ENCODE measurements at regions not wholly inside any gene's neighbourhood (a gene's known extent, or its start where the extent isn't known, plus 50 kb on each side); places are given as distances from the start of the nearest gene placed in this dataset.
A peak's percentile ranks its signal among the peaks of the same experiment; 100 is the strongest.

DNA sequence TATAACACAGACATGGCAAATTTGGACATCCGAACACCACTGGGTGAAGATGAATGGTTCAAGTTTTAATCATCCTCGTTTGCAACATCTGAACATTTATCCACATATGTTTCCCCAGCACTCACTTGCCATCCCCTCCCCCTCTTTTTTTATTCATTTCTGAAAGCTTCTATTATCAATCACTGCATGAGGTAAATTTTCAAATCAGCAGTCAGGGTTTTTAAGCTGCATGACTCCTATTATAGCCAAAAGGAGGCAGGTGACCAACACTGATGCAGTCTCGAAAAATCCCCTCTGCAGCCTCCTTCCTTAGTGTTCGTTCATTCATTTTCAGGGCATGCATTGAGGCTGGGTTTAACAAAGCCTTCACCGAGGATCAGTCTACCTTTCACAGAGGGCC is 530.8 kb upstream of the JARID2 start:
- peak in 1 of 10 donors; percentile 17 for DNase-seq
- intact Hi-C loops (cut with DNase I): no loop called here

DNA sequence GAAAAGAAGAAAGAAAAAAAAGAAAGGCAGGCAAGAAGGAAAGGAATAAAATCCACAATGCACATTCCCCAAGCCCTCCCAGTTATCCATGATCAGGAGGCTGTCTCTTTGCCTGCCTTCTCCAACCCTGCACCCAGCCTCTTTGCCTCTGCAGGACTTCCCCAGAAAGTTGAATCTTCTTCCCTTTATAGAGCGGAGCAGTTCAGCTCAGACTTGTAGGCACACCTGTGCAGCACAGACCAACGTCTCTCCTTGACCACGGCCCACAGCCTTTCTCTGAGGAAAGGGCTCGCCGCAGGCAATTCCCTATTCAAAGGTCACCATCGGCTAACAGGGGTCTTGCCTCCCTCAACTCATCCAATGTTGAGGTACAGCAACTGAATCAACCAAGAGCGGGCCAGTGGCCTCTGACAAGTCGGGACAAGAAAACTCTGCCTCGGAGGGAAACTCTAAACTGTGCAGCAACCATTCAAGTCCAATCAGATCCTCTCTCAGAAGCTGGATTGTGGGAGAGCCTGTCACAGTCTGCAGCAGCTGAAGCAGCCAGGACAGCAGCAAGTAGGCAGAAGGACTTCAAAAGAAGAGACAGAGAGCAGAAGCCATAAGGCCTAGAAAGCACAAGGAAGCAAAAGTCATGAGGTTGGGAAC is 529.2 kb upstream of the JARID2 start:
- DNase-seq: peak in 2 of 10 donors; percentile 31 to 39
- intact Hi-C loops (cut with DNase I): no loop called here

DNA sequence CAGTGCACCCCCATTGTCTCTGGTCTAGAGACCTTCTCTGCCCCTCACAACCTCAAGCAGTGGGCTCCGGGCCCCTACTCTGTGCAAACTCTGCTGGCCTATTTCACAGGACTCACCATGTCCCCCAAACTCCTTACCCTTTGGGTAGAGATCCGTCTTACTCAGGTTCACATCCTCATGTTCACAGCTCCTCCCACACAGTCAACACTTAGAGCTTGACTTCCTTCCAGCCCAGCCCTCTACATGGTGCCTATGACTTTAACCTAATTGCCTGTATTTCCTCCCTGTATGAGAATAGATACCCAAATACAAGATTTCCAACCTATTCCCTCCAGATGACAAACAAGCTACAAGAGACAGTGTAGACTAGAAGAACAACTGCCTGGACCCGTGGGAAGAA is 528.6 kb upstream of the JARID2 start:
- peak in 1 of 10 donors; percentile 19 for DNase-seq
- intact Hi-C loops (cut with DNase I): no loop called here

DNA sequence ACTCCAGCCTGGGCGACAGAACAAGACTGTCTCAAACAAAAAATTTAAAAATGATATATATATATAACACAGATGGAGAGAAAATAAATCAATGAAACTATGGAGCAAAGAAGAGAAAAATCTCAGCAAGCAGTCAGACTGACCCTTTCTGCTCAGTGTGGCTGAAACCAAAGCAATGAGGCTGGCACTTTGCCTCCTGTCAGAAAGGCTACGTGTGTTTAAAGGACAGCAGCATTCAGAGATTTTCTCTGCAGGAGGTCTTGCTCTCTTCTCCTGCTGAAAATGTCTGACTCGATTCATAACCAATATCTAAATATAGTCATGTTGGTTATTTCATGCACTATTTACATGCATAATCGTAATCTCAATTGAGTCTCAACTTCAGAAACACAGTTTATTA is 527.0 kb upstream of the JARID2 start:
- no peak for DNase-seq
- intact Hi-C loops (cut with DNase I): no loop called here

DNA sequence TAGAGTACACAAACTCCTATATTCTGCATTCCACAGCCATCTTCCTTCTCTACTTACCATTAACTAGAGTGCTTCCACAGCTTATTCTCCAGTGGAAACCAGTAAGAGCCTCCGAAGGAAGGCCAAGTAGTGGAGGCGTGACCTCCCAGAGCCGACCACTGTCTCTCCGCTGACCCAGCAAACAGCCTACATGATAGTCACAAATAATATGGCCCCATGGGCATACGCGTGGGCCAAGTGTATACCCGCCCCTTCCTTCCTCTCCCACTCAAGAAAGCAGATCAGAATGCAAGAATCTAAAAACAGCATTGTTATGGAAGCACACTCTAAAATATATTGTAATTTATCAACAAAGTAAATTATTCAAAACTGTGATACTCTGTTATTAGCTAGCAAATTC is 526.6 kb upstream of the JARID2 start:
- no peak for DNase-seq
- intact Hi-C loops (cut with DNase I): no loop called here

DNA sequence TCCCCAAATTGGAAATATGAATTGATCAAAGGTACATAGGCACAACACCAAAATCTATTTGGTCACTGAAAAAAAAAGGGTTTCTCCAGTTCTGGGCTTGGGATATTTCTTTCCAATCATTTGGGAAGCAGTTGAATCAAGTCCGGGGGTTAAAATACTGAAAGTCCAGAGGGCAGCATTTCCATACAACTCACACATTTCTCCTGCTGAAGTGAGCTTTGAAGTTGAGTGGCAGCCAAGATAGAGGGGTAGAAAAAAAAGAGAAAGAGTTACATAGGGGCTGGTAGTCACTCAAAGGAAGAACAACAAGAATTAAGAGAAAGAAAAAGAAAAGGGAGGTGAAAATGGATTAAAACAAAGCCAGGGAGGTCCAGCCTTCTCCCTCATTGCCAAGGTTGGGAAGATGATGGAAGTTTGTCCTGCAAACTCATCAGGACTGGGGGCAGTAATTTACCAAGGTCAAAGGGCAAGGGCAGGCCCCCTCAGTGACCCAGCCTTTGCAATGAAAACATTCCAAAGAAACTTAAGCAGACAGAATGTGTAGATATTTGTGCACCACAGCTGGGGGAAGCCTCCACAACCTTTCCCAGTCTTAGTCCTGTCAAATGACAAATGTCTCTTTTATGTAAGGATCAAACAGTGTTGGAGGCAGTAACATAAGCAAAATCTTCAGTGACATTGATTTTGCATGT is 525.3 kb upstream of the JARID2 start:
- intact Hi-C loops (cut with DNase I): no loop called here
- DNase-seq: no peak

DNA sequence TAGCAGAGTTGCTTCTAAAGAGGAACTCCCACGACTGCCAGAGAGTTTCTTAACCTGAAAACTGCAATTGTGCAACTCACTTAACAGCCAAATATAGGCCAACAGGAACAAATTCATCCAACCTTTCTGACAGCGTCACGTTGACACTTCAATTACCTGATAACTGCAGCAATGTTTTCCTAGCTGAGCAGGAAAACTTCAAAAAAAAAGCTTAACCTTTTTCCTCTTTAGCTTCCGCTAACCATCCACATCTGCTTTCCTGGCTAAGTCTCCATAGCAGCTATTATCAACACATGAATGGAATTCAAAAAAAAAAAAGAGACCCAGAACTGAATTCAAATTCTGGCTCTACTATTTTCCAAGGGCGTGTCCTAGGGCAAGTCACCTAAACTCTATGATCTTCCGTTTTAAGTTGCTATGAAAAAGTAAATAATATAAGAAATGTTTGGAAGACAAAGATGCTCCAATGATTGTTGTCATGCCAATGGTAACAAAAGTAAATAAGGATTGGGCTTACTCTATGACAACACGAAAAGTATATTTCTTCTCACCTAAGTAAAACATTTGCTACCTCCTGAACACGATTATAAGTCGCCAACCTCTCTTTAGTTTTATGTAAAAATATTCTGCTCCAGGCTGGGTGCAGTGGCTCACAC is 524.6 kb upstream of the JARID2 start:
- intact Hi-C loops (cut with DNase I): no loop called here
- DNase-seq: no peak

DNA sequence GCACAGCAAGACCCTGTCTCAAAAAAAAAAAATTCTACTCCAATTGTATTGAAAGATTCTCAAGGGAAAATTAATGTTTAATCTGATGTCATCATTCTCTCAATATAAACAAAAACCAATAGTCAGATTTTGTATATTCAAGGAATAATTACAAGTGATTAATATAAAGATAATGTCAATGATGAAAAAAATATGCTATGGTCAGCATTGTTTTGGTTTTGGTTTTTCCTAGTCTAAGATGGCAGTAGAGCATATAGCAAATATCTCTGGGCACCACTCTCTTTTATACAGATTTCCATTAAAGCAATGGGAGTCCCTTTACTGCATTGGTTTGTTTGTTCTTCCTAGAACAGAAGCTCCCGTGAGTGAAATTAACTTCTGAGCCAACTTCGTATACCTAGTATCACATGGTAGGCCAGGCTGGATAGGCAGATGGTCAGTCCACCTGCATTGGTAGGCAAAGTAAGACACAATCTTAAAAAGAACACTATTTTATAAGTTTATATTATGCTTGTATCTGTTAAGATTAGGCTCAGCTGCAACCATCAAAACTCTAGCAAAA is 523.8 kb upstream of the JARID2 start:
- DNase-seq: no peak
- intact Hi-C loops (cut with DNase I): no loop called here

DNA sequence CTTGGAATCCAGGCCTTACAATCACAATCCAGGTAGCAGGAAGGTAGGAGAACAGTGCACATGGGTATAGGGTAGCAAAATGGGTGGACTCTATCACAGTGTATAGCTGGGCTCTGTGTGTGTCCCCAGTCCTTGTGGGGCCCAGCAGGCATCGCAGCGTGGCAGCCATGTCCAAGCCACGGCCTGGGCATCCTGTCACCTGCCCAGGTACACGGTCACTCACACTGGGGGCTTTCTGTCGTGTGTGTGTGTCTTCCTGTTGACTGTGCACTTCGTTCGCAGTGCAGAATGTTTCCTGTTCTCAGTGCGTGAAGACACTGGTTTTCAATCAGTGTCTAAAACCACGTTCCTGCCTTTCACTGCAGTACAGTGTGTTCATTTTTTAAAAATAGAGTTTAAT is 523.2 kb upstream of the JARID2 start:
- DNase-seq: no peak

DNA sequence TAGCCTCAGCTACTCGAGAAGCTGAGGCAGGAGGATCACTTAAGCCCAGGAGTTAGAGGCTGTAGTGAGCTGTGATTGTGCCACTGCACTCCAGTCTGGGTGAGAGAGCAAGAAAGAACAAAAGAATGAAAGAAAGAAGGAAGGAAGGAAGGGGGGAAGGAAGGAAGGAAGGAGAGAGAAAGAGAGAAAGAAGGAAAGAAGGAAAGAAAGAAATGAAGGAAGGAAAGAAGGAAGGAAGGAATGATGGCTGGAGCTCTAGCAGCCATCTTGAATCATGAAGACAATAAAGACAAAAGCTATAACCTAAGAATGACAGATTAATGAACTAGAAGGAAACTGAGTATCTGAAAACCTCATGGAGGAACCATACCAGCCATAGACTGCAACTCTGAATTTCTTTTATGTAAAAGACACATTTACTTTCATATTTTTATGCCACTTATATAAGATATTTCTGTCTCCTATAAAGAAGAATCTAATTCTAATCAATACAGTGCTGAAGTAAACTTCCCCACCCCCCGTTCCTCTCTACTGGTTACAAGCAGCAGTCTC is 522.3 kb upstream of the JARID2 start:
- intact Hi-C loops (cut with DNase I): no loop called here
- DNase-seq: no peak

More for the DNA sequence above, 523.2 kb upstream of the JARID2 start:
- intact Hi-C loops (cut with DNase I): no loop called here

DNA sequence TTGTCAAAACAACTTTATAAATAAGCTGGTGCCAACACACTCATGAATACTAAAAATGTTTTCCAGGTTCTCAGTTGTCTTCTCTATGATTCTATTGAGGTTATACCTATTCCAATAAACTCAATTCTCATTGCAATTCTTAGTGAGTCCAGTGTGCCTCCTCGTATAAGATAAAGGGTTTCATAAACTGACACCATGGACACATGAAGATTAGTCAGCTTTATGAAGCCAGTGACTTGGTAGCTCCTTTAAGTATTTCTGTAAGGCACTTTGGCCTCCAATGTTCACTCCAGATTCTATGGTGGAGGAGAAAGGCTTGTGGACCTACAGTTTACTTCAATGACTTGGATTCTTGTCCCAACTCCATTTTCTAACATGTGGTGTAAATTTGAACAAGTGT is 521.3 kb upstream of the JARID2 start:
- DNase-seq: no peak
- intact Hi-C loops (cut with DNase I): no loop called here

DNA sequence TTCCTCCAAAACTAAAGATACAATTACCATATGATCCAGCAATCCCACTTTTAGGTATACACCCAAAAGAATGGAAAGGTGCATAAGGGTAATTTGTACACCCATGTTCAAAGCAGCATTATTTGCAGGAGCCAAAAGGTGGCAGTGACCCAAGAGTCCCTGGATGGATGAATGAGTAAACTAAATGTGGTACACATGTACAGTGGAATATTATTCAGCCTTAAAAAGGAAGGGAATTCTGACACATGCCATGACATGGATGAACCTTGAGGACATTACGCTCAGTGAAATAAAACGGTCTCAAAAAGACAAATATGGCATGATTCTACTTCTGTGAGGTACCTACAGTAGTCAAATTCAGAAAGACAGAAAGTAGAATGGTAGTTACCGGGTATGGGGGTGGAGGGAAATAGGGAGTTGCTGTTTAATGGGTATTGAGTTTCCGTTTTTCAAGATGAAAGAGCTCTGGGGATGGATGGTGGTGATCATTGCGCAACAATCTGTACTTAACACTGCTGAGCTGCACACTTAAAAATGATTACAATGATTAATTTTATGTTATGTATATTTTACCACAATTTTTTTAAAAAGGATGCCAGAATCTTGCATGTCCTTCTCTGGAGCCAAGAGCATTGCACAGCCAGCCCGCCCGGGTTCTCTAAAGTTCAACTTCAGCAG is 518.9 kb upstream of the JARID2 start:
- DNase-seq: no peak
- intact Hi-C loops (cut with DNase I): no loop called here

DNA sequence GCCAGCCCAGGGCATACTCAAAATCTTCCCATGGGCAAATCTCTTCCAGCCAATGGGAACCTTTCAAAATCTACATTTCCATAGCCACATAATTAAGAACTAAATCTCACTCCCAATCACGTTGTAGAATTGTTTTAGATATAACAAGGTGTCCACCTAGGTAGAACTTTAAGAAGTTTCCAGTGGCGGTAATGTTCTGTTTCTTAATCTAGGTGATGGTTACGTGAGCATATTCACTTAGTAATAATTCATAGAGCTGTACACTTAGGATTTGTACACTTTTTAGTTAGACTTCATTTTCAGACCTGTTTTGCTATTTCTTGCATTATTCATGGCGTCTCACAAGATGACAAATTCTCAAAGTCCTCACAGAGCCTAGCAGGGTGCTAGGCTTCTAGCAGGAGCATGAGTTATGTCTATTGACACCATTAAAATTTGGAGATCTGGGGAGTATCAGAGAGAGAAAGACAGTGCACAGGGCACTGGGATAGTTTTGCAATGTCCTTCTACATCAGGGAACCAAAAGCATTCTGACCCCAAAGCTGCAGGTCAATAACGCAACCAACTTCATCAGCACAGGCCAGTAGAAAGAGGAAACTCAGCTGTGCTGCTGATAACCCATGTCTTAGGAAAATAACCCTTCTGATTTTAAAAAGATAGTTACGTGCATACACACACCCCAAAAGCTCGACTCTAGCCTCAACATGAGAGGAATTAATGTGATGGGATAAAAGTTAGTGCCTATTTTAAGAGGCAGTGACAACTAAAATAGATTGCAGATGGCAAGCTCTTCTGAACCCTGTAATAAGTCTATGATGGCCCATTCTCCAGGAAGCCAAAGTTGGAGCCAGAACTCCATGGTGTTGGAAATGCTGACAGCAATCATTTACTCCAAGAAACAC is 518.1 kb upstream of the JARID2 start:
- intact Hi-C loops (cut with DNase I): no loop called here
- DNase-seq: no peak

DNA sequence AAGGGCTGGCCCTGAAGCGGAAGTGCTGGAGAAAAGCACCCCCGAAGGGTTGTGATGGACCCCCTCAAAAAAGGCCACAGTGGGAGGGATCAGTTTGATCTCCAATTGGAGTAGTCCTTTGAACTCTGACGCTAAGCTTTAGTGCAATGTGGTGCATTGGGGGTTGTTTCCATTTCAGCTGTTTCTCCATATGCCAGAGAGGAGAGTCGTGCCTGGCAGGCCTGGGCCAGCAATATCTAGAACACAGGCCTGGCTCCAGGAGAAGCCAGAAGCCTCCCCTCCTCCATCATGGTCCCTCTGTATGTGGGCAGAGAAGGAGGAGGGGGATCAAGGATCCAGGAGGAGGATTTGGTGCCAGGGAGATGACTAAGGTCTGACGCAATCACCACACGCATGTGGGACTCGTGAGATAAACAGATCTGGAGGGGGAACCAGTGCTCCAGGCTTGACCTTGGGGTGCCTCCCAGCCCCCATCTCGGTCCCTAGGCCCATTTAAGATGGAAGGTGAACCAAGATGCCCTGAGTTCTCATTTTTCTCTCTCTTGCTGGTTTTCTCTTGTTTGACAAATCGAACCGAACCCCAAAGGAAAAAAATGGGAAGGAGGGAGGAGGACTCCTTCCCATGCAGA is 517.4 kb upstream of the JARID2 start:
- DNase-seq: no peak
- intact Hi-C loops (cut with DNase I): no loop called here

DNA sequence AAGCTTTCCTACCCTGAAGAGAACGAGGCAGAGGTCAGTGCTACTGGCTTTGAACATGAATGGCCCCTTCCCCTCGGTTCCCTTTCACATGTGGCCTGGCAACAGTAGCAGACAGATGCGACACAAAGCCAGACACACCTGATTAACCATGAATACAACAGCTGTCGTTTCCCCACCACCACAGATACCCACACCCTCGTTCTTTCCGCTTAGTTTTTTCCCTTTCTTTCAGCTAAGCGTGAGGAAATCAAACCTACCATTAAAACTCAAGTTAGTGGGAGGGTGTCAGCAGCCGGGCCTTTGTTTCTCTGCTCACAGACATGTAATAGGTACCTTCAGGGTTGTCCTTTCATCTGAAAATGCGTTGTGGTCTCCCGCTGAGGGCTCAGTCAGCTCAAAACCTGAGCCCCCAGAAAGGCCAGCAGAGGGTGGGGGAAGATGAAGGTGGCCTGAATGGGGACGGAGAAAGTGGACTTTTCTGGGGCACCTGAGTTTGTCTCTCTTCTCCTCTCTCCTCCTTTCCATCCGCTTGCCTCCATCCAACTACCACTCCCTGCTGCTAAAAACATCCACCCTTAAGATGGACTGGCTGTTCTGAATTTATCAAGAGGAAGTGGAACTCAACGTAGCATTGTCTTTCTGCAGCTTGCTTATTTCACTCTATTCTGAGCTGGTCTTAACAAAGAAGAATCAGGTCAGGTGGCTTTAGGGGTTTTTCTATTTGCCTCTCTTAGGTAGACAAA is 516.6 kb upstream of the JARID2 start:
- no peak for DNase-seq
- intact Hi-C loops (cut with DNase I): no loop called here

DNA sequence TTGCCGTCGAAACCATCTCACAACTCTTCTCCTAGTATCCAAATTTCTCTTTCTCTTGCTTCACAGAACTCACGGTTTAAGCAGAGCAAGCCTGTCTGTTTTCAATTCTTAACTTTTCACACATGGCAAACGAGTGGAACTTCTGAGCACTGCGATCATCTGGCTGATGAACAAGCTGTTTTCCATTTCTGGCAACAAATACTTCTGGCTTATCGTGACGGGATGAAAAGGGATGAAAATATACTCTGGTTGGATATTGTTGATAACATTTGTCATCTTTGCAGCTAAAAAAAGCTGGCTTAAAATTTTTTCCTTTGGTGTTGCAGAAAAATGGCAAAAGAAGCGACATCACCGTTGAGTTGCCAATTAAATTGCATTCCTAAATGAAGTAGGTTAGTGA is 515.2 kb upstream of the JARID2 start:
- intact Hi-C loops (cut with DNase I): no loop called here
- DNase-seq: no peak

DNA sequence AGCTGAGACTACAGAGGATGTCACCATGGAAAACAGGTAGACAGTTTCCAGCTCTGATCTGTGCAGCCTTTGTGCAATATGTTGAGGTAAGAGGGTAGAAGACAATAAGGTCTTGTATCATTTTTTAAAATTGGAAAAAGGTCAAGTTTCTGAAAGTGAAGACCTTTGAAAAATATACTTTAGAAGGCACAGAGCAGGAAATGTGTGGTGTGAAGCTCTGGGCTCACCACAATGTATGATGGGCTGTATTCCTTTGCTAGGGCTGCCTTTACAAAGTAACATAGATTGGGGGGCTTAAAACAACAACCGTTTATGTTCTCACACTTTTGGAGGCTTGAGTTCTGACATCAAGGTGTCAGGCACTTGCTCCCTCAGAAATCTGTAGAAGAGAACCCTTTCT is 514.3 kb upstream of the JARID2 start:
- no peak for DNase-seq
- intact Hi-C loops (cut with DNase I): no loop called here

DNA sequence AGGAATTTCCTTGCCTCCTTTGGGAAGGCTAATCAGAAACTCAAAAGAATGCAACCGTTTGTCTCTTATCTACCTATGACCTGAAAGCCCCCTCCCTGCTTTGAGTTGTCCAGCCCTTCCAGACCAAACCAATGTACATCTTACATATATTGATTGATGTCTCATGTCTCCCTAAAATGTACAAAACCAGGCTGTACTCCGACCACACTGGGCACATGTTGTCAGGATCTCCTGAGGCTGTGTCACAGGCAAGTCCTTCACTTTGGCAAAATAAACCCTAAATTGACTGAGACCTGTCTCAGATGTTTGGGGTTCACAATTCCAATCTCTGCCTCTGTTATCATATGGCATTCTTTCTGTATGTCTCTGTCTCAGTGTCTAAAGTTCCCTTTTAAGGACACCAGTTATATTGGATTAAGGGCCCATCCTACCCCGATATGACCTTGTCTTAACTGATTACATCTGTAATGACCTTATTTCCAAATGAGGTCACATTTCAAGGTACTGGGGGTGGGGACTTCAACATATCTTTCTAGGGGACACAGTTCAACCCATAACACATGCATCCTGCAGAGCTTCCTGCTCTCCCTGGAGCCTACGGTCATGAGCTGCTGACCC is 513.5 kb upstream of the JARID2 start:
- intact Hi-C loops (cut with DNase I): no loop called here
- DNase-seq: no peak

All from posterior cingulate gyrus (tissue), 11 donors.